ENCODE measurements at regions not wholly inside any gene's neighbourhood (a gene's known extent, or its start where the extent isn't known, plus 50 kb on each side); places are given as distances from the start of the nearest gene placed in this dataset.
"Not testable (repeated sequence)": the region's sequence is repeated elsewhere in the genome, so short reads cannot be mapped to it uniquely, and the experiment has no call there.

- not testable (repeated sequence) for H3K4me1 ChIP-seq (ENCODE audit: insufficient read depth, poor library complexity, severe bottlenecking); DNase-seq (ENCODE audit: low spot score); ATAC-seq (ENCODE audit: low read depth); H3K4me3 ChIP-seq (ENCODE audit: severe bottlenecking); H3K36me3 ChIP-seq (ENCODE audit: low read depth); H3K27me3 ChIP-seq (ENCODE audit: insufficient read depth, poor library complexity, severe bottlenecking); H3K27ac ChIP-seq (ENCODE audit: poor library complexity, severe bottlenecking); H3K9me3 ChIP-seq (ENCODE audit: severe bottlenecking)
Observed at GRCh38 chr9:39533001-39533762, 177.7 kb downstream of the SPATA31A1 start.

GRCh38 chr9:39533763-39534548 is 178.5 kb downstream of the SPATA31A1 start:
- H3K4me3 ChIP-seq (ENCODE audit: severe bottlenecking); H3K27me3 ChIP-seq (ENCODE audit: insufficient read depth, poor library complexity, severe bottlenecking); ATAC-seq (ENCODE audit: low read depth); H3K9me3 ChIP-seq (ENCODE audit: severe bottlenecking); H3K27ac ChIP-seq (ENCODE audit: poor library complexity, severe bottlenecking); H3K36me3 ChIP-seq (ENCODE audit: low read depth); H3K4me1 ChIP-seq (ENCODE audit: insufficient read depth, poor library complexity, severe bottlenecking); DNase-seq (ENCODE audit: low spot score): not testable (repeated sequence)

GRCh38 chr9:39534897-39535296 is 179.4 kb downstream of the SPATA31A1 start:
- not testable (repeated sequence) for H3K4me1 ChIP-seq (ENCODE audit: insufficient read depth, poor library complexity, severe bottlenecking); H3K36me3 ChIP-seq (ENCODE audit: low read depth); H3K4me3 ChIP-seq (ENCODE audit: severe bottlenecking); H3K27me3 ChIP-seq (ENCODE audit: insufficient read depth, poor library complexity, severe bottlenecking); DNase-seq (ENCODE audit: low spot score); H3K9me3 ChIP-seq (ENCODE audit: severe bottlenecking); ATAC-seq (ENCODE audit: low read depth); H3K27ac ChIP-seq (ENCODE audit: poor library complexity, severe bottlenecking)

- DNase-seq (ENCODE audit: low spot score); ATAC-seq (ENCODE audit: low read depth): not testable (repeated sequence)
Observed at GRCh38 chr9:39542157-39542556, 186.7 kb downstream of the SPATA31A1 start.

GRCh38 chr9:39545079-39545478 is 189.6 kb downstream of the SPATA31A1 start:
- H3K9me3 ChIP-seq (ENCODE audit: severe bottlenecking); H3K36me3 ChIP-seq (ENCODE audit: low read depth); H3K27ac ChIP-seq (ENCODE audit: poor library complexity, severe bottlenecking); DNase-seq (ENCODE audit: low spot score); H3K27me3 ChIP-seq (ENCODE audit: insufficient read depth, poor library complexity, severe bottlenecking); H3K4me1 ChIP-seq (ENCODE audit: insufficient read depth, poor library complexity, severe bottlenecking); H3K4me3 ChIP-seq (ENCODE audit: severe bottlenecking): not testable (repeated sequence)
- ATAC-seq (ENCODE audit: low read depth), result peak; percentile 86

More at GRCh38 chr9:39542157-39542556, 186.7 kb downstream of the SPATA31A1 start:
- H3K27me3 ChIP-seq (ENCODE audit: insufficient read depth, poor library complexity, severe bottlenecking); H3K4me3 ChIP-seq (ENCODE audit: severe bottlenecking); H3K36me3 ChIP-seq (ENCODE audit: low read depth); H3K27ac ChIP-seq (ENCODE audit: poor library complexity, severe bottlenecking); H3K9me3 ChIP-seq (ENCODE audit: severe bottlenecking); H3K4me1 ChIP-seq (ENCODE audit: insufficient read depth, poor library complexity, severe bottlenecking): not testable (repeated sequence)

- peak overlapping the region; percentile 58 for H3K27ac ChIP-seq (ENCODE audit: poor library complexity, severe bottlenecking)
- DNase-seq (ENCODE audit: low spot score); H3K9me3 ChIP-seq (ENCODE audit: severe bottlenecking); H3K27me3 ChIP-seq (ENCODE audit: insufficient read depth, poor library complexity, severe bottlenecking); H3K4me3 ChIP-seq (ENCODE audit: severe bottlenecking); H3K36me3 ChIP-seq (ENCODE audit: low read depth): not testable (repeated sequence)
- peak; percentile 95 for ATAC-seq (ENCODE audit: low read depth)
- H3K4me1 ChIP-seq (ENCODE audit: insufficient read depth, poor library complexity, severe bottlenecking), result peaks cover 13% of the 10 kb centered on the region
Observed at GRCh38 chr9:39550573-39550972, 195.1 kb downstream of the SPATA31A1 start.

- H3K4me3 ChIP-seq (ENCODE audit: severe bottlenecking); DNase-seq (ENCODE audit: low spot score); H3K27ac ChIP-seq (ENCODE audit: poor library complexity, severe bottlenecking); ATAC-seq (ENCODE audit: low read depth); H3K9me3 ChIP-seq (ENCODE audit: severe bottlenecking); H3K27me3 ChIP-seq (ENCODE audit: insufficient read depth, poor library complexity, severe bottlenecking); H3K36me3 ChIP-seq (ENCODE audit: low read depth): not testable (repeated sequence)
- peaks cover 13% of the 10 kb centered on the region for H3K4me1 ChIP-seq (ENCODE audit: insufficient read depth, poor library complexity, severe bottlenecking)
Observed at GRCh38 chr9:39551544-39551943, 196.1 kb downstream of the SPATA31A1 start.

GRCh38 chr9:39552242-39552881 is 196.9 kb downstream of the SPATA31A1 start:
- not testable (repeated sequence) for ATAC-seq (ENCODE audit: low read depth); H3K27me3 ChIP-seq (ENCODE audit: insufficient read depth, poor library complexity, severe bottlenecking); H3K36me3 ChIP-seq (ENCODE audit: low read depth); H3K9me3 ChIP-seq (ENCODE audit: severe bottlenecking); H3K4me3 ChIP-seq (ENCODE audit: severe bottlenecking); H3K27ac ChIP-seq (ENCODE audit: poor library complexity, severe bottlenecking); DNase-seq (ENCODE audit: low spot score)
- H3K4me1 ChIP-seq (ENCODE audit: insufficient read depth, poor library complexity, severe bottlenecking), result peaks cover 13% of the 10 kb centered on the region

GRCh38 chr9:39554352-39554751 is 198.9 kb downstream of the SPATA31A1 start:
- H3K4me3 ChIP-seq (ENCODE audit: severe bottlenecking); ATAC-seq (ENCODE audit: low read depth); DNase-seq (ENCODE audit: low spot score): not testable (repeated sequence)

More at GRCh38 chr9:39554352-39554751, 198.9 kb downstream of the SPATA31A1 start:
- not testable (repeated sequence) for H3K27me3 ChIP-seq (ENCODE audit: insufficient read depth, poor library complexity, severe bottlenecking); H3K36me3 ChIP-seq (ENCODE audit: low read depth); H3K9me3 ChIP-seq (ENCODE audit: severe bottlenecking); H3K27ac ChIP-seq (ENCODE audit: poor library complexity, severe bottlenecking)
- H3K4me1 ChIP-seq (ENCODE audit: insufficient read depth, poor library complexity, severe bottlenecking), result peaks cover 13% of the 10 kb centered on the region

All from RWPE2 (cell line).